ENCODE measurements at regions not wholly inside any gene's neighbourhood (a gene's known extent, or its start where the extent isn't known, plus 50 kb on each side); places are given as distances from the start of the nearest gene placed in this dataset.

- TF ChIP-seq CTCF (IDR thresholded peaks at IDR 0.05; ENCODE audit: low read length) (no peak), EZH2phosphoT487 (IDR thresholded peaks at IDR 0.05; ENCODE audit: low read length) (no peak), EZH2 (optimal IDR thresholded peaks at IDR 0.05; ENCODE audit: low read depth, low read length) (no peak)
Measured at GRCh38 chr18:64519201-64519600, 370.3 kb upstream of the LINC00305 start.

All from MM.1S (cell line).